ENCODE measurements at regions not wholly inside any gene's neighbourhood (a gene's known extent, or its start where the extent isn't known, plus 50 kb on each side); places are given as distances from the start of the nearest gene placed in this dataset.
"Not testable (repeated sequence)": the region's sequence is repeated elsewhere in the genome, so short reads cannot be mapped to it uniquely, and the experiment has no call there.

- no peak for DNase-seq
These were observed 786.3 kb downstream of the SORCS1 start for GRCh38 chr10:106378251-106378650.

- no peak for DNase-seq
These were observed 793.8 kb downstream of the SORCS1 start for GRCh38 chr10:106370751-106371150.

DNA sequence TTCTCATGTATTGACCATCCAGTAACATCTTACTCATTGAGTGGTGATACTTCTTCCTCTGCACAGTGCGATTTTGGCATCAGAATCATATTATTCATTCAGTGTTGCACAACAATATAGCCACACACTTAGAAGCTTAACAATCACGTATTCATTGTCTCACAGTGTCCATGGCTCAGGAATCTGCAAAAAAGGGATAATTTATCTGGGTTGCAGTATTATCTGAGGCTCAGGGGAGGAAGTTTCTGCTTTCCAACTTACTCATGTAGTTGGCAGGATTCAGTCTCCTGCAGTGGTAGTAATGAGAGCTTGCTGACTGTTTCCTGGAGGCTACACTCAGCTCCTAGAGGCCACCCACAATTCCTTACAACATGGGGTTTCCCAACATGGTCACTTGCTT lies 803.6 kb downstream of the SORCS1 start:
- DNase-seq: no peak

- no peak for DNase-seq
These were observed 809.1 kb downstream of the SORCS1 start for GRCh38 chr10:106355450-106355849.

DNA sequence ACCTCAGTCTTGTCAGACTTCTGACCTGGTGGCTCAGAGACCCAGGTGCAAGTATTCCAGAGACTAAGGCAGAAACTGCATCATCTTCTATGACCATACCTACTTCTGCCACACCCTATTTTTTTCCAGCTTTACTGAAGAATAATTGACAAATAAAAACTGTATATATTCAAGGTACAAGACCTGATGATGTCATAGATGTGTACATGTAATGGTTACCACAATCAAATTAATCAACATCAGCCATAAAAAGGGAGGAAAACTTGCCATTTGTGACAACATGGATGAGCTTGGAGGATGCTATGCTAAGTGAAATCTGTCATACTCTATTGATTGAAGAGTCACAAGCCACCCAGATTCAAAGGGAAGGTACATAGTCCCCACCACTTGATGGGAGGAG lies 815.6 kb downstream of the SORCS1 start:
- DNase-seq: no peak

- DNase-seq: no peak
These were observed 817.0 kb downstream of the SORCS1 start for GRCh38 chr10:106347547-106347946.

- DNase-seq: not testable (repeated sequence)
These were observed 821.0 kb downstream of the SORCS1 start for GRCh38 chr10:106343539-106343938.

DNA sequence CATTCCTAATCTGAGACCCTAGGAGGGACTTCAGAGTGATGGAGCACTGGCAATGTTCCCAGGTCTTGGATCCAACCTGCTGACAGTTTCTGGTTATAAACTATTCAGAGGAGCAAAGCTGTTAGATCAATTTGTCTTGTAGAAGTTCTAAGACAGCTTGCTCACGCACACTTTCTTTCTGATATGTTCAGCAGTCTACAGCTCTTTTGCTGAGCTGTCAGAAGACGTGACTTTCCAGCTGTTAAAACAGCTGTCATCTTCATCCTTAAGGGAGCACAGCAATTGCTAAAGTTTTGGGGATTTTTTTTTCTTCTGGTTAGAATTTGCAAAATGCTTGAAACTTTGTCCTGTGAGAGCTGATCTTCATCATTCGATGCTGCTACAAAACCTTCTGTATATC lies 823.1 kb downstream of the SORCS1 start:
- DNase-seq: no peak

GRCh38 chr10:106338486-106338885 lies 826.0 kb downstream of the SORCS1 start:
- no peak for DNase-seq

GRCh38 chr10:106336874-106337273 lies 827.6 kb downstream of the SORCS1 start:
- DNase-seq: no peak

GRCh38 chr10:106327747-106328146 lies 836.8 kb downstream of the SORCS1 start:
- no peak for DNase-seq

DNA sequence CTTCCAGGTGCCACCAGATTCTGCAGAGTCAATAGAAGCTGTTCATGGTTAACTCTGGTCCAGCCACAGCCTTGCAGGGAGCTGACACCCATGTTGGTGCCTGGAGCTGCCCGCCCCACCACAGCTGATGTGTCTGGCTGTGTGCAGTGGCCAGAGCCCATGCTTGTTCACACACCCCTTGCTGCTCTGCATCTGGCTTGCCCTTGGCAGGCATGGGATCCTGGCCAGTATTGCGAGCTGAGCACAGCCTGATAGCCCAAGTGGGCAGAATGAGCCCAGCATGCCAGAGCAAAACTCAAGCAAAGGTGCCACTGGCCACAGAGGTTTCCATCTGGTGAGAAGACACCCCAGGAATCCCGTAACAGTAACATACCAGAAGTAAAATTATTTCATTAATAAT lies 843.6 kb downstream of the SORCS1 start:
- DNase-seq: no peak

DNA sequence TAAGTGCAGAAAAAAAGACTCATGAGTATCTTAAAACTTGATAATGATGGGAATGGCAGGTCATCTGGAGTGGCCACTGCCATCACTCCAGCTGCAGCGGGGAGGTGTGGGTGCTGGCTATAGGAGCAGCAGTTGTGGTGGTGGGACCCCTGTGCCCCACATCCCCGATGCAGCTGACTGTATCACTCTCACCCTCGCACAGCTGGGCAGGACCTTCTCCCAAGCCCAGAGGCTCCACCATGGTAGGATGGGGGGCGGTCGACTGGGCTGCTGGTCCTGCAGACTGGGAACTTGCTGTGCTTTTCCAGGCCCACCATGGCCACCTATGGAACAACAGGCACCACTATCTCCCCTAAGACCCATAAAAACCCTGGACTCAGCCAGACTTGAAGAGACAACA lies 844.4 kb downstream of the SORCS1 start:
- no peak for DNase-seq

GRCh38 chr10:106317554-106317953 lies 847.0 kb downstream of the SORCS1 start:
- DNase-seq: no peak

GRCh38 chr10:106313041-106313440 lies 851.5 kb downstream of the SORCS1 start:
- DNase-seq: no peak

DNA sequence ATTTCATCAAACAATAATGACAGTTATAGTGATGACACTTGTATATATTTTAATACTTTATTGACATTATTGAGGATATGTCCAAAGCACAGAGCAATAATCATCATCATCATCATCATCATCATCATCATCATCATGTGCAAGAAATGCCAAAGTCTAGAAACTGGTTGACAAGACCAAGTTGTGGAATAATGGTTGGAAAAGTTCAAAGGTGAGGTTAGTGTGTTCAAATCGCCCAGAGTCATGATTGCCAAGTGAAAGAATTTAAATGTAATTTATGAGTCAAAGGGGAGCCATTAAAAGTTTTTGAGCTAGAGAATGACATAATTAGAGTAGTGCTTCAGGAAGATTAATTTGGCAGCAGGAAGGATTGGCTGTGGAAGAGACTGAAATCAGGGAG lies 852.4 kb downstream of the SORCS1 start:
- DNase-seq: no peak

DNA sequence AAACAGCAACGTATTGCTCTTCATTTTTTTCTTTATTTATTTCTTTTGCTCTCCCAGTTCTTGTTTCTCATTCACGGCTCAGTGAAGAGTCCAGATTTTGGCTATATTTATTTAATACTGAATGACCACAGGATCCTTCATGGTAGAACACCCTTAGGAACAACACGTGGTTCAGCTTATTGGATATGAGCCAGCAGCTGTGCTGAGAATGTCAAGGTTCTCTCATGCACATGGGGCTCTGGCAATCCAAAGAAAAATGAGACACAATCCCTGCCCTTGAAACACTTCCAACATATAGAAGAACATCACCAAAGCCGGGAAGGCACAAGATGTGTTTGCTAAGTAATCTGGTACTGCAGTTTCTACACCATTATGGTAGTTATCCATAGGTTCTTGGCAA lies 852.9 kb downstream of the SORCS1 start:
- DNase-seq: peak; percentile 45

DNA sequence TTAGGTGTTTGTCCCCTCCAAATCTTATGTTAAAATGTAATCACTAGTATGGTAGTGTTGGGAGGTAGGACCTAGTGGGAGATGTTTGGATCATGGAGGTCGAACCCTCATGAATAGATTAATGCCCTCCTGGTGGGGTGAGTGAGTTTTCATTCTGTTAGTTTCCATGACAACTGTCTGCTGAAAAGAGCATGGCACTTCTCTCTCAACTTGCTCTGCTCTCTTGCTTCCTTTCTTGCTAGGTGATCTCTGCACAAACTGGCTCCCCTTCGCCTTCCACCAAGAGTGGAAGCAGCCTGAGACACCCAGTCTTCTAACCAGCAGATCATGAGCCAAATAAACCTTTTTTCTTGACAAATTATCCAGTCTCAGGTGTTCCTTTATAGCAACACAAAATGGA lies 853.9 kb downstream of the SORCS1 start:
- DNase-seq: no peak

- DNase-seq: no peak
These were observed 855.1 kb downstream of the SORCS1 start for GRCh38 chr10:106309376-106309775.

DNA sequence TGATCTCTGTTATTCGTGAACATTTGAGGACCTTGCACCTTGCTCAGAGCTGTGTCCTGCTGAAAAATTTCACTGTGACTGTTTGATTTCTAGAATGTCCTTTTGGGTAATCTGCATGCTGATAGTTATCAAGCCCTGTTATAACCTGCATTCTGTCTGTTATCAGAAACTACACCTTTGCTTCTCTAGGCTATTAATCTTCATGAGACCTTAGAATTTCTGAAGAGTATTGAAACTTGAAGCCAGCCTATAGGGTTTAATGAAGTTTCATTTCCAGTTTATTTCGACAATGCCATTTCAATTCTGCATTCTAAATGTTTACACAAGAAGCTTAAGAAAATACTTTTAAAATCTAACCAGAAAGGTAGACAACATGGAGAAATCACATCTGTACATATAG lies 856.2 kb downstream of the SORCS1 start:
- no peak for DNase-seq

- no peak for DNase-seq
These were observed 860.5 kb downstream of the SORCS1 start for GRCh38 chr10:106304056-106304455.

- no peak for DNase-seq
These were observed 861.5 kb downstream of the SORCS1 start for GRCh38 chr10:106302961-106303360.

GRCh38 chr10:106301146-106301545 lies 863.4 kb downstream of the SORCS1 start:
- DNase-seq: no peak

GRCh38 chr10:106296750-106297392 lies 867.6 kb downstream of the SORCS1 start:
- DNase-seq: no peak

DNA sequence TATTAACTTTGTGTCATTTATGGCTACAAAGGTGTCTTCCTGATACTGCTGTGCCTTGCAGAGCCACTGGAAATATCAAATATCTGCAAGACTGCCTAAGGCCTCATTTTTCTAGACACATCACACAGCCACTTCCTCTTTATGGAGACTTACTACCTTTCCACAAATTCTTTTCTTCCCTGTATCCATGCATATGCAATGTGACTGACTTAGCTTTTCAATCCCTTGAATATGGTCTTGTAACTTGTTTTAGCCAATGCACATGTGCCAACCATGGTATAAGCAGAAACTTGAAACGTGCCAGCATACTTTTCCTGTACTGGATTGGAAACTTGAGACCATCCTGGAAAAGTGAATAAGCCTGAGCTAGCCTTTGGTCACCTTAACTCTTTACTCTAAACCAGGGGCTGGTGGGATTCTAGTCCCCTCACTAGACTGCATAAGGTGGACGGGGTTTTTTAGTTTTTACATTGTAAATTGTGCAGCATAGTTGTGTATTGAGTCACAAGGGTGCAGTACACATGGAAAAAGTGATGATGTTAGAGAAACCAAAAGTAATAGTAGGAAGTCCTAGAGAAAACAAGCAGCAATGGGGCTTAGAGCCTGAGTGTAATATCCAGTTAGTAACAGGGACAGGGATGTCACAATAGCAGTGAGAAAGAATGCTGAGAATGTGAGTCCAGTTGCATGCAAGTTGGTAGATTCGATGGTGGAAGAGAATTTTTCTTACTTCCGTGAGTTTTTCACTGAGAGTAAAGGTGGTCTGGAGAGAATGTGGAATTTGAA lies 879.5 kb downstream of the SORCS1 start:
- DNase-seq: no peak

Measured in right hindlimb (tissue), 1 donor.